KMS-11 (cell line): ENCODE measurements at regions not wholly inside any gene's neighbourhood (a gene's known extent, or its start where the extent isn't known, plus 50 kb on each side); places are given as distances from the start of the nearest gene placed in this dataset.

ENCODE experiments used
- H2AFZ ChIP-seq: fragments of 200-600 bp; sonication (generic); 2 replicates; pipeline ENCODE4 v1.6.1; 2016; ENCODE audit warnings: antibody characterized with exemption, mixed run types, low read depth
- H3K27ac ChIP-seq: fragments of 200-600 bp; sonication (generic); 2 replicates; pipeline ENCODE4 v1.6.1; 2016; ENCODE audit warnings: mild to moderate bottlenecking, mixed run types
- H3K27me3 ChIP-seq: fragments of 200-600 bp; sonication (generic); 2 replicates; pipeline ENCODE4 v1.6.1; 2017; ENCODE audit warnings: mild to moderate bottlenecking, low read depth, mixed run types, moderate library complexity; ENCODE audit not compliant: insufficient read depth
- H3K36me3 ChIP-seq: fragments of 200-600 bp; sonication (generic); 2 replicates; pipeline ENCODE4 v1.6.1; 2017; ENCODE audit warnings: mild to moderate bottlenecking, mixed run types; ENCODE audit not compliant: insufficient read depth
- H3K4me1 ChIP-seq: fragments of 200-600 bp; sonication (generic); 2 replicates; pipeline ENCODE4 v1.6.1; 2016; ENCODE audit warnings: mild to moderate bottlenecking, low read depth, mixed run types; ENCODE audit not compliant: poor library complexity, severe bottlenecking
- H3K4me2 ChIP-seq: fragments of 200-600 bp; sonication (generic); 2 replicates; pipeline ENCODE4 v1.7.0; 2016; ENCODE audit warnings: mild to moderate bottlenecking, mixed run types
- H3K4me3 ChIP-seq: fragments of 200-600 bp; sonication (generic); IDR thresholded peaks from 2 replicates; pipeline ENCODE4 v1.6.1; 2017; ENCODE audit warnings: low read depth, low read length, mixed read lengths; ENCODE audit not compliant: insufficient read depth
- H3K79me2 ChIP-seq: fragments of 200-600 bp; sonication (generic); 2 replicates; pipeline ENCODE4 v1.6.1; 2016; ENCODE audit warnings: low read depth, mixed run types; ENCODE audit not compliant: insufficient read depth
- H3K9ac ChIP-seq: fragments of 200-600 bp; sonication (generic); 2 replicates; pipeline ENCODE4 v1.6.1; 2016; ENCODE audit warnings: mild to moderate bottlenecking, mixed run types
- H4K20me1 ChIP-seq: fragments of 200-600 bp; sonication (generic); 2 replicates; pipeline ENCODE4 v1.6.1; 2016; ENCODE audit warnings: mild to moderate bottlenecking, mixed run types; ENCODE audit not compliant: insufficient read depth
- CTCF ChIP-seq: fragments of 200-600 bp; sonication (generic); conservative IDR thresholded peaks from 2 replicates; pipeline ENCODE4 v1.6.1; 2017; ENCODE audit warnings: low read depth, mild to moderate bottlenecking, antibody characterized with exemption, low read length, moderate library complexity, mixed read lengths

- Histone ChIP-seq H3K27ac (no peak overlapping the region), H3K79me2 (no peaks in the 10 kb centered on the region), H3K4me3 (no peak overlapping the region), H3K36me3 (no peaks in the 10 kb centered on the region), H3K4me2 (no peak overlapping the region), H3K4me1 (no peaks in the 10 kb centered on the region), H3K27me3 (no peaks in the 10 kb centered on the region), H2AFZ (no peak overlapping the region), H4K20me1 (no peaks in the 10 kb centered on the region), H3K9ac (no peak overlapping the region)
- TF ChIP-seq CTCF = no peak
These were observed 1129.4 kb downstream of the TSN start for GRCh38 chr2:122884889-122885288.

- Histone ChIP-seq H3K27me3 (no peaks in the 10 kb centered on the region), H3K79me2 (no peaks in the 10 kb centered on the region), H3K36me3 (no peaks in the 10 kb centered on the region), H3K4me1 (no peaks in the 10 kb centered on the region), H4K20me1 (no peaks in the 10 kb centered on the region), H3K9ac (no peak overlapping the region), H3K27ac (no peak overlapping the region), H3K4me2 (no peak overlapping the region), H2AFZ (no peak overlapping the region), H3K4me3 (no peak overlapping the region)
- no peak for TF ChIP-seq CTCF
These were observed 1130.0 kb downstream of the TSN start for GRCh38 chr2:122885436-122885835.

- H3K36me3 ChIP-seq = no peaks in the 10 kb centered on the region
- no peak for TF ChIP-seq CTCF
- H3K27me3 ChIP-seq = no peaks in the 10 kb centered on the region
- no peak overlapping the region for H2AFZ ChIP-seq
- no peak overlapping the region for H3K9ac ChIP-seq
- H3K27ac ChIP-seq = no peak overlapping the region
- no peaks in the 10 kb centered on the region for H4K20me1 ChIP-seq
- no peaks in the 10 kb centered on the region for H3K4me1 ChIP-seq
- no peak overlapping the region for H3K4me2 ChIP-seq
- H3K79me2 ChIP-seq = no peaks in the 10 kb centered on the region
- no peak overlapping the region for H3K4me3 ChIP-seq
These were observed 1131.2 kb downstream of the TSN start for GRCh38 chr2:122886479-122887145.

DNA sequence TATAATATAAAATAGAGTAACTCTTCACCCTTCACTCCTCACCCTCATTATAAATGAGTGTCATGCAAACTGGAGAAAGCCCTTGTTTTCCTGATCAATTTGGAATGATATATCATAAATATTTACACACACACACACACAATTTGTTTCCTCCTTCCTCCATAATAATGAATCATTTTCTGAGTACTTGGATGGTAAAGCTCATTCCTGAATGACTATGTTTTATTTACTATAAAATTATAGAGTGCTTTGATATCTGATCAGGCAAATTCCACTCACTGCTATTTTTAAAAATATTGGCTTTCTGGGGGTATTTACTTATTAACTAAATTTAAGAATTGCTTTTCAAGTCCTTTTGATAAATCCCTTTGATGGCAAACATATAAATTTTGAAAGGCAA is 1125.5 kb upstream of the CNTNAP5 start:
- no peaks in the 10 kb centered on the region for H3K79me2 ChIP-seq
- H2AFZ ChIP-seq = no peak overlapping the region
- H3K27me3 ChIP-seq = no peaks in the 10 kb centered on the region
- no peak for TF ChIP-seq CTCF
- no peak overlapping the region for H3K27ac ChIP-seq
- H3K36me3 ChIP-seq = no peaks in the 10 kb centered on the region
- no peaks in the 10 kb centered on the region for H4K20me1 ChIP-seq
- H3K9ac ChIP-seq = no peak overlapping the region
- H3K4me1 ChIP-seq = no peaks in the 10 kb centered on the region
- no peak overlapping the region for H3K4me3 ChIP-seq
- H3K4me2 ChIP-seq = no peak overlapping the region
